ENCODE measurements at regions not wholly inside any gene's neighbourhood (a gene's known extent, or its start where the extent isn't known, plus 50 kb on each side); places are given as distances from the start of the nearest gene placed in this dataset.
"Not testable (repeated sequence)": the region's sequence is repeated elsewhere in the genome, so short reads cannot be mapped to it uniquely, and the experiment has no call there.

DNA sequence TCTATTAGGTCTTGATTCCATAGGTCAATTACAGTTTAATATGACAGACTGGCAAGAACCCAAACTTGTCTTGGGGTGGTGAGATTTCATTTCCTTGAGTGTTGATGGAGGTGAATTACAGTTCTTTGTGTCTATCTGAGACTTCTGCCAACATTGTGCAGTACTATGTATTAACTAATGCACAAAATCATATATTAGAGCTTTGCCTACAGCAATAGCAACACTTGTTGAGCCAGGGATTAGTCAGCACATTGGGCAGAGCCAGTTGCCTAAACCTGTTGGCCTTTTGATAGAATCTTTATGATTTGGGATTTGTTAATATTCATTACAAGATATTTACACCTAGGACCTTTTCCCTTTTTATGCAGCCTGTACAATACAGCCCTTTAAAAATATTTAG is 135.3 kb upstream of the CENPW start:
- H3K4me3 Mint-ChIP-seq = no peak overlapping the region
- no peaks in the 10 kb centered on the region for H3K9me3 Mint-ChIP-seq
- no peak overlapping the region for H3K27ac Mint-ChIP-seq
- peaks cover 4% of the 10 kb centered on the region for H3K36me3 Mint-ChIP-seq
- no peaks in the 10 kb centered on the region for H3K4me1 Mint-ChIP-seq
- H3K27me3 Mint-ChIP-seq = no peaks in the 10 kb centered on the region

DNA sequence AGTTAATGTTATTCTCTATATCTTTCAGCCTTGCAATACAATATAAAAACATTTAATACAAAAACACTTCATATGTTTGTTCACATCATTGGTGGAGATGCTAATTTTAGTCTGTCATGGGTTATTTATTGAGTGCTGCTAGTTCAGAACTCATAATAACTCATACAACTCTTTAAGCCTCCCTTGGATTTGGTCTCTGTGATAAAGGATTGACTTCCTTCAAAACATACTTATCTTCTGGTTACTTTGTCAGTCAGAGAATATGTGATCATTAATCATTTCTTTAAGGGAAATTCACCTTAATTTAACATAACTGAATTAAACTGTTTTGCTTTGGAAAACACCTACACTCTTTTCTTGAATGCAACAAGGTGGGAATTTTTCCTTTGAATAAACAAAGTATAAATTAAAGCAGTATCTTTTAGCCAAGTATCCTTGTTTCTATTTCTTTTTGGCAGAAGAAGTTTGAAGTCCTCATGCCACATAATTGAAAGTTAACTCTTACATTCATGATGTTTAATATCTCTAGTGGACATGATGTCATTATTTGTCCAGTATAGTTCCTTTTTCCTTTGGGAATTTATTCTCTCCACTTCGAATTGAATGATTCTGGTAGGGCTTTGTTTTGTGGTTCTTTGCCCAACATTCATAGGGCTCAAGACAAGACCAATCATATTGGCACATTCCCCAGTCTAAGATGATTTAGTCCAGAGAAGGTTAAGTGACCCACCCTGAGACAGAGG is 133.2 kb upstream of the CENPW start:
- no peak overlapping the region for H3K4me3 Mint-ChIP-seq
- peaks cover 4% of the 10 kb centered on the region for H3K36me3 Mint-ChIP-seq

DNA sequence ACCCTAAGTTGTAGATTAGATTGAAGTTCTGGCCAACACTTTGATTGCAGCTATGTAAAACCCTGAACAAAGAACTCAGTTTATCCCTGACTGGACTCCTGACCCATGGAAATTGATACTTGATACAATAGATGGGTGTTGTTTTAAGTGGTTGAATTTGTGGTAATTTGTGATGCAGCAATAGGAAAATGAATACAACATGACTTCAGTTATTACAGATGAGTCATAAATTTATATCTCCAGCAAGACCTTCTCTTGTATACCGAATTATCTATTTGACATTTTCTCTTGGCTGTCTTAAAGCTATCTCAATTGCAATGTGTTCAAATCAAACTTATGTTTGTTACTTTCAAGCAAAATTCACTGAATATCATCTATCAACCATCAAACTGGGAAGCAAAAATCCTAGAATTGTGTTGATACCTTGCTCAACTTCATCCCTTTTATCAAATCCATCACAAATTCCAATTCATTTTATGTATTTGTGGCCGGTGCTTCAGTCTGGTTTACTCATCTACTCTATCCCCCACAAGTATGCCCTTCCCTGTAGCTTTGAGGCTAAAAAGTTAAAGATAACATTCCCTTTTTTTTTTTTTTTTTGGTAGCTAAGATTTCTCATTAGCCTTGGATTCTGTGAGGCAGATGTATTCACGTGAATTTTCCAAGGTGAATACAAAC is 129.4 kb upstream of the CENPW start:
- Mint-ChIP-seq H3K27ac (no peak overlapping the region), H3K4me1 (no peaks in the 10 kb centered on the region), H3K4me3 (no peak overlapping the region), H3K36me3 (peaks cover 3% of the 10 kb centered on the region), H3K9me3 (peaks cover 0 to 3% (median 0%) of the 10 kb centered on the region in 3 donors), H3K27me3 (peaks cover 2% of the 10 kb centered on the region)

More for the DNA sequence above, 133.2 kb upstream of the CENPW start:
- no peaks in the 10 kb centered on the region for H3K9me3 Mint-ChIP-seq
- no peaks in the 10 kb centered on the region for H3K27me3 Mint-ChIP-seq
- H3K4me1 Mint-ChIP-seq = no peaks in the 10 kb centered on the region
- H3K27ac Mint-ChIP-seq = no peak overlapping the region

DNA sequence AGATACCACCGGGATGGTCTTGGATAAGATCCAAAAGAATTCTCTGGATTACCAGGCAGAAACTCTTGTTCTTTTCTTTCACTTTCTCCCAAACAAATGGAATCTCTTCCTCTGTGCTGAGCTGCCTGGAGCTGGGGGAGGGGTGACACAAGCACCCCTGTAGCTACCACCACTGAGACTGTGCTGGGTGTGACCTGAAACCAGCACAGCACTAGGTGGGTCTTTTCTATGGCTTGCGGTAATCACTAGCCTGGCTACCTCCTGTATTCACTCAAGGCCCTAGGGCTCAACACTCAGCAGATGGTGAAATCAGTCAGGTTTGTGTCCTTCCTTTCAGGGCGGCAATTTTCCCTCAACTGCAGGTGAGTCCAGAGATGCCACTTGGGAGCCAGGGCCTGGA is 122.4 kb upstream of the CENPW start:
- Mint-ChIP-seq H3K4me1 (no peaks in the 10 kb centered on the region), H3K27me3 (peaks cover 2% of the 10 kb centered on the region), H3K27ac (no peak overlapping the region), H3K36me3 (peaks cover 15% of the 10 kb centered on the region), H3K4me3 (no peak overlapping the region), H3K9me3 (peaks cover 0 to 5% (median 2%) of the 10 kb centered on the region in 3 donors)

DNA sequence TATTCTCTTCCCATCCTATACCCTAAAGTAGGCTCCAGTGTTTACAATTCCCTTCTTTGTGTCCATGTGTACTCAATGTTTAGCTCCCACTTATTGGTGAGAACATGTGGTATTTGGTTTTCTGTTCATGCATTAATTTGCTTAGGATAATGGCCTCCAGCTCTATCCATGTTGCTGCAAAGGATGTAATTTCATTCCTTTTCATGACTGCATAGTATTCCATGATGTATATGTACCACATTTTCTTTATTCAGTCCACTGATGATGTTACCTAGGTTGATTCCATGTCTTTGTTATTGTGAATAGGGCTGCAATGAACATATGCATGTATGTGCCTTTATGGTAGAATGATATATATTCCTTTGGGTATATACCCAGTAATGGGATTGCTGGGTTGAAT is 119.0 kb upstream of the CENPW start:
- H3K4me1 Mint-ChIP-seq, H3K27me3 Mint-ChIP-seq, H3K4me3 Mint-ChIP-seq, H3K27ac Mint-ChIP-seq, H3K9me3 Mint-ChIP-seq: not testable (repeated sequence)
- peaks cover 17% of the 10 kb centered on the region for H3K36me3 Mint-ChIP-seq

DNA sequence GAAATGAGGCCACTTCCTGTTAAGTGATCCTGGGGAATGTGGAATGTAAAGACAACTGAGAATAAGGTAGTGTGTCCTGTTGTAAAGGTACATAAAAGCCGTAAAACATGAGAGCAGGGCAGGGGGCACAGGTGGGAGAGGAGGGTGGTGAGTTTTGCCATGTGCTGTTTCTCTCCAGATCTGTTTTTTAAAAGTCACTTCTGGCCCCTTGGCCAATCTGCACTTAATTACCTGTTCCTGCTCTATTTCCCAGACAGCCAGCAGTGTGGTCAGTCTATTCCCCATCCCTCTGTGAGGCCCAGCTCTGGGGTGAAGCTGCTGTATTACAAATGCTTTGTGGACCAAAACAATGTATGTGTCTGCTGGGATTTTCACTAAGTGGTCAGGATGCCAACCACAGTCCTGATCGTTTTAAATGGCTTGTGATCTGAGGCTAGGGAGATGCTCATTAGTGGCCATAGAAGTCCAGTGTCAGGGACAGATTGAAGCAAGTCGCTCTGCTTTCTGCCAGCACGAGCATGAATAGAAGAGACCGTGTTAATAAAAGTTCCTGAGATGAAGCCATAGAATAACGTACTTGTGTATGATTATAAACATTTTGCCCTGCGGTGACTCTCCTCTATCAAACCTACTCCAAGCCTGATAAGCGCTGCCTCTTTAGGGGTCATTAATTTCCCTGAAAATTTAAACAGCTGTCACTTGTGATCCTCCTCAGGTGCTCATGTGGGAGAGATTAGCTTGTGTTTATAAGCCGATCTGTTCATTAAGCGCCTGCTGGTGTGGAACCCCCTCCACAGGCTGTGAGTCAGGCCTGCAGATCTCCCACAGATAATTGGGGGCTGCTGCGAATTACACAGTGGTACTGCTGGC is 111.8 kb upstream of the CENPW start:
- H3K9me3 Mint-ChIP-seq = peaks cover 0 to 2% (median 0%) of the 10 kb centered on the region in 3 donors
- H3K4me1 Mint-ChIP-seq = no peaks in the 10 kb centered on the region
- peaks cover 2% of the 10 kb centered on the region for H3K36me3 Mint-ChIP-seq
- no peak overlapping the region for H3K4me3 Mint-ChIP-seq
- no peak overlapping the region for H3K27ac Mint-ChIP-seq
- H3K27me3 Mint-ChIP-seq = no peaks in the 10 kb centered on the region

DNA sequence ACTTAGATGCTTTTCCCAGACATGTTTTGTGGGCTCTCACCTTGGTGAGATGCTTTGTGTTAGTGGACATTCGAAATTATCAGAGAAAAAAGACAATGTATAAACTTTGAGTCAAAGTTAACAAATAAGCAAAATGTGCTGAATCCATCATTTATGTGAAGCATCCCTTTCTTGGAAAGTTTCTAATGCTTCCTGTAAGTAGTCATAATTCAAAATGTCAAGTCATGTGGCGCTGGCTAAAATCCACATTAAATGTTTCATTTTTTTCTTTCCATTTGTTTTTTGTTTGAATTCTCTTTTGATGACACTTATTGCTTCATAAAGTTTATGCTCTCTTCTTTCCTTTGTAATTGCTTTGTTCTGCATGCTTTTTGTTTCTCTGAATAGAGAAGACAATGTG is 107.2 kb upstream of the CENPW start:
- Mint-ChIP-seq H3K27me3 (no peaks in the 10 kb centered on the region), H3K27ac (no peak overlapping the region), H3K9me3 (peaks cover 0 to 4% (median 0%) of the 10 kb centered on the region in 3 donors), H3K4me1 (no peaks in the 10 kb centered on the region), H3K4me3 (no peak overlapping the region), H3K36me3 (peaks cover 2% of the 10 kb centered on the region)

DNA sequence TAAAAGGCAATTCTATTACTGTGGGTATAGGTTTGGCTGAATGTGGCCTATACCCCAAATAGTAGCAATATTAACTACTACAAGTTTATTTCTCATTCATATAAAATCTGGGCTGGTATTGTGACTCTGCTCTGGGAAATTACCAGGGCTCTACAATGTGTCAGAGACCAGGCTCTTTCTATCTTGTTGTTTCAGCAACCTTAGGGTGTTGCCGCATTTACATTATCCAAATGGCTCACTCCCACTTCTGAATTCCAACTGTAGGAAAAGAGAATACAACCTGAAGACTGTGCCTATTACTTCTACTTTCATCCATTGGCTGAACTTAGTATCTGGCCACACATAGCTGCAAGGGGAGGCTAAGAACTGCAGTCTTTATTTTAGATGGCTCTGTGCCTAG is 106.7 kb upstream of the CENPW start:
- Mint-ChIP-seq H3K27ac (no peak overlapping the region), H3K9me3 (peaks cover 0 to 4% (median 0%) of the 10 kb centered on the region in 3 donors), H3K36me3 (peaks cover 2% of the 10 kb centered on the region), H3K4me1 (no peaks in the 10 kb centered on the region), H3K27me3 (no peaks in the 10 kb centered on the region), H3K4me3 (no peak overlapping the region)

DNA sequence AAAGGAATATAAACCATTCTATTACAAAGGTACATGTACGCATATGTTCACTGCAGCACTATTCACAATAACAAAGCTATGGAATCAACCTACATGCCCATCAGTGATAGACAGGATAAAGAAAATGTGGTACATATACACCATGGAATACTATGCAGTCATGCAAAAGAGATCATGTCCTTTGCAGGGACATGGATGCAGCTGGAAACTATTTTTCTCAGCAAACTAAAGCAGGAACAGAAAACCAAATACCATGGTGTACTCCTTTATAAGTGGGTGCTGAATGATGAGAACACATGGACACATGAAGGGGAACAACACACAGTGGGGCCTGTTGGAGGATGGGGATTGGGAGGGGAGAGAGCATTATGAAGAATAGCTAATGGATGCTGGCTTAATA is 104.6 kb upstream of the CENPW start:
- Mint-ChIP-seq H3K27me3 (no peaks in the 10 kb centered on the region), H3K36me3 (peaks cover 2% of the 10 kb centered on the region), H3K27ac (no peak overlapping the region), H3K4me1 (no peaks in the 10 kb centered on the region), H3K4me3 (no peak overlapping the region), H3K9me3 (peaks cover 0 to 12% (median 0%) of the 10 kb centered on the region in 3 donors)

DNA sequence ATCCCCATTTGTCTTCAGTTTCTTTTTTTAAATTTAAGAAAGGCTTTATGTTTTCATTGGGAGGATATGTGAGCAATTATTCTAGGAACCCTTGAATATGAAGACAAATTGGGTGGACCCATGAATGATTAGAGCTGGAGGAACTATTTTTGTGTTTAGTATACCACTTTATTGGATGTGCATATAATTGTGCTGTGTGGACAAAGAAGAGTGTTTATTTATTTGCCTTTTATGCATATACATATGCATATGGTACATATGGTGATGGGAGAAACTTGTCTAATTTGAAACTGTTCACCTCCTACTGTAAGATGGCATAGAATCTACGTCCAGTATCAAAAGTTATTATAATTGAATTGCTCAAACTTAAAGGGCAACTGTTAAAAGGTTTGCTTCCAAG is 94.8 kb upstream of the CENPW start:
- Mint-ChIP-seq H3K27me3 (no peaks in the 10 kb centered on the region), H3K27ac (no peak overlapping the region), H3K4me3 (no peak overlapping the region), H3K4me1 (no peaks in the 10 kb centered on the region), H3K9me3 (peaks cover 0 to 5% (median 0%) of the 10 kb centered on the region in 3 donors), H3K36me3 (no peaks in the 10 kb centered on the region)

DNA sequence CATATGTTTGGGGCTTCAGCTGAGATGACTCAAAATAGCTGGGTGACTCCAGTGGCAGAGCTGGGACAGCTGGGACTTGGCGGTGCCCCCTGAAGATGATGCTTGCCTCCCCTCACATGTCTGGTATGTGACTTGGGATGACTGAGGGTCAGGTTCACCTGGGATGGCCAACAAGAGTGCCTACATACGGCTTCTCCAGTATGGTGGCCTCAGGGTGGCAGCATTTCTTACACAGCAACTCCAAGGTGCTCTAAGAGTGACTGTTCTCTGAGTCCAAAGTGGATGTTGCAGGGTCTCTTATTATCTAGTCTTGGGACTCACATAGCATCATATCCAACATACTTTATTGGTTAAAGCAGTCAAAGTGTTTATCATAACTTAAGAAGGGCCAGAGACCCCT is 87.8 kb upstream of the CENPW start:
- H3K4me3 Mint-ChIP-seq = no peak overlapping the region
- no peaks in the 10 kb centered on the region for H3K27me3 Mint-ChIP-seq
- peaks cover 0 to 5% (median 2%) of the 10 kb centered on the region in 3 donors for H3K9me3 Mint-ChIP-seq
- H3K27ac Mint-ChIP-seq = no peak overlapping the region
- H3K36me3 Mint-ChIP-seq = peaks cover 1% of the 10 kb centered on the region
- no peaks in the 10 kb centered on the region for H3K4me1 Mint-ChIP-seq

DNA sequence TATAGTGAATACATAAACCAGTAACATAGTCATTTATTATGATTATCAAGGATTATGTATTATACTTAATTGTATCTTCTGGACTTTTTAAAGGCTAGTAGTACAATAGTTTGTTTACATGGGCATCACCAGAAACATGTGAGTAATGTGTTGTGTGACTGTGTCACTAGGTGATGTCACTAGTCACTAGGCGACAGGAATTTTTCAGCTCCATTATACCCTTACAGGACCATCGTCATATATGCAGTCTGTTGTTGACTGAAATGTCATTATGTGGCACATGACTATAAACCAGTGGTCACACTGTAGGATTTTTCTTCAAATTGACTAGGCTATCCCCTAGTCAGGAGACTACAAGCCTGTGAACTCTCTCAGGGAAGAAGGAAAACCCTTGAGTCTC is 86.5 kb upstream of the CENPW start:
- H3K36me3 Mint-ChIP-seq = peaks cover 1% of the 10 kb centered on the region
- H3K9me3 Mint-ChIP-seq = peaks cover 0 to 6% (median 4%) of the 10 kb centered on the region in 3 donors
- no peaks in the 10 kb centered on the region for H3K27me3 Mint-ChIP-seq
- no peak overlapping the region for H3K4me3 Mint-ChIP-seq
- H3K4me1 Mint-ChIP-seq = no peaks in the 10 kb centered on the region
- H3K27ac Mint-ChIP-seq = no peak overlapping the region

DNA sequence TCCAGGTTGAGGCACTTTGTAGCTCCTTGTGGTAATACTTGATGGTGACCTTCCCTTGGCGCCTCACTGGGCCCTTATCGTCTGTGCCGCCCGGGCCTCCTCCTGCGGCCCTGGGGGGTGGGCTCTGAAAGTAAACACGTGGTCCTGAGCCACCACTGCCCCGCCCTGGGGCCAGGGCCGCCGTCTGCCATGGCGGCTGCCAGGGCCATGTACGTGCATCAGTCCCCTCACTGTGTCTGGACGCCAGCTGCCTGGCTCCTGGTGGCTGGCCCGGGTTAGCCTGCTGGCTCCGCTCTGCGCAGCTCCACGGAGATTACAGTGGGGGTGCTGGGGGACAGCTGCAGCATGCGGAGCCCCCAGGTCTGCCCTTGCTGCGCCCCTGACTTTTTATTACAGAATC is 81.8 kb upstream of the CENPW start:
- Mint-ChIP-seq H3K4me1 (no peaks in the 10 kb centered on the region), H3K27me3 (no peaks in the 10 kb centered on the region), H3K4me3 (no peak overlapping the region), H3K36me3 (peaks cover 8% of the 10 kb centered on the region), H3K27ac (no peak overlapping the region), H3K9me3 (peaks cover 0 to 22% (median 16%) of the 10 kb centered on the region in 3 donors)

DNA sequence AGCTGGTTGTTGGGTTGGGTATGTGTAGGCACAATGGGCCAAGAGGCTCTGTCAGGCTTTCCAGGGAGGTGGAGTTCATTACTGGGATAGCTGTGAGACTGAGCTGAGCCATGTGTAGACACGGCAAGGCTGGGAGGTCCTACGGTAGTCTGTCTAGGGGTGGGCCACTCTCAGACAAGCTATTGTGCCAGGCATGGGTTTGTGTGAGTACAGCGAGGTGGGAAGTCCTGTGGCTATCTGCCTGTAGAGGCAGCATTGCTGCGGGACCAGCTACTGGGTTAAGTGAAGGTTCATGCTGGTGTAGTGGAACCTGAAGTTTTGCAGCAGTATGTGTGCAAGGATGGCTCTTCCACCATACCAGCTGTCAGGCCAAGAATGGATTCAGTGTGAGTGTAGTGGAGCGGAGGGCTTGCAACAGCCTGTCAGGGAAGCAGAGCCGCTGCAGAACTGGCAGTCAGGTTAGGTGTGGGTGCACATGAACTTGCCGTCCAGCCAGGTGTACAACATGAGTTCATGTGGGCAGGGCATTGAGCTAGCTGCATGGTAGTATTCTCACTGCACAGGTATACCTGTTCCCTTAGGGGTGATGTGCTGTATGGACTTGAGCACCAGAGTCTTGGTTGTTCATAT is 78.0 kb upstream of the CENPW start:
- Mint-ChIP-seq H3K27me3 (no peaks in the 10 kb centered on the region), H3K4me1 (no peaks in the 10 kb centered on the region), H3K27ac (no peak overlapping the region), H3K4me3 (peak overlapping the region in 1 of 4 donors; percentile 68), H3K9me3 (peaks cover 0 to 22% (median 13%) of the 10 kb centered on the region in 3 donors), H3K36me3 (peaks cover 6% of the 10 kb centered on the region)

DNA sequence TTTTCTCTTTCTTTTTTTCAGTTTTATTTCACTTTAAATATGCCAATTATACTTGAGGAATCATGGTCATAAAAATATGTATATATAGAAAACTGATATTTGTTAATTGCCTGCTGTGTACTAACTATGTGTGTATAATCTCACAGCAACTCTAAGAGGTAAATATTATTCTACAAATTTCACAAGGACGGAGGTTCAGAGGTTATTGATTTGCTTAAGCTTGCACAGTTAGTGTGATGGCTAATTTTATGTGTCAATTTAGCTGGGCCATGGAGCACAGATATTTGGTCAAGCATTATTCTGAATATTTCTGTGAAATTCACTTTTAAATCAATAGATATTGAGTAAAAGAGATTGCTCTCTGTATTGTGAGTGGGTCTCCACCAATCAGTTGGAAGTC is 75.7 kb upstream of the CENPW start:
- peaks cover 6% of the 10 kb centered on the region for H3K36me3 Mint-ChIP-seq
- no peak overlapping the region for H3K27ac Mint-ChIP-seq
- no peak overlapping the region for H3K4me3 Mint-ChIP-seq
- H3K27me3 Mint-ChIP-seq = no peaks in the 10 kb centered on the region
- H3K9me3 Mint-ChIP-seq = peaks cover 0 to 18% (median 10%) of the 10 kb centered on the region in 3 donors
- H3K4me1 Mint-ChIP-seq = no peaks in the 10 kb centered on the region
